MCF 10A (cell line): ENCODE measurements at regions not wholly inside any gene's neighbourhood (a gene's known extent, or its start where the extent isn't known, plus 50 kb on each side); places are given as distances from the start of the nearest gene placed in this dataset.

Experiments
- BruUV-seq: library from RNA; stranded (reverse); fragments of 400-500 nt; replicated peaks from 2 replicates; lab custom pipeline; 2021; lab: Mats Ljungman, UMichigan
- CTCF ChIA-PET: fragments of 300-600 bp; sonication (Branson Sonifier 250); formaldehyde crosslinking; extraction: SDS; loops from one replicate; lab custom pipeline; 2021; ENCODE audit warnings: antibody characterized with exemption, inconsistent platforms; lab: Yijun Ruan, JAX
- POLR2A ChIA-PET: fragments of 300-600, 350-650 bp; sonication (Branson Sonifier 250); formaldehyde crosslinking; extraction: SDS; loops from one replicate; lab custom pipeline; 2020; ENCODE audit warnings: antibody characterized with exemption, inconsistent platforms; lab: Yijun Ruan, JAX
- DNase-seq: peaks from one replicate; pipeline ENCODE4 v3.0.0-alpha.2; 2018; ENCODE audit not compliant: unreplicated experiment
- H3K27ac Mint-ChIP-seq: one replicate; pipeline ENCODE4 v1.8.0; 2022; ENCODE audit warnings: mild to moderate bottlenecking, low read depth, mixed read lengths; ENCODE audit not compliant: unreplicated experiment
- H3K27me3 Mint-ChIP-seq: one replicate; pipeline ENCODE4 v1.8.0; 2022; ENCODE audit warnings: mixed read lengths; ENCODE audit not compliant: insufficient read depth, unreplicated experiment
- H3K36me3 Mint-ChIP-seq: one replicate; pipeline ENCODE4 v1.8.0; 2022; ENCODE audit warnings: mild to moderate bottlenecking, moderate library complexity, mixed read lengths; ENCODE audit not compliant: insufficient read depth, unreplicated experiment
- H3K4me1 Mint-ChIP-seq: one replicate; pipeline ENCODE4 v1.8.0; 2022; ENCODE audit warnings: mixed read lengths; ENCODE audit not compliant: insufficient read depth, unreplicated experiment
- H3K4me3 Mint-ChIP-seq: one replicate; pipeline ENCODE4 v1.8.0; 2022; ENCODE audit warnings: mild to moderate bottlenecking, moderate library complexity, mixed read lengths; ENCODE audit not compliant: unreplicated experiment
- H3K9me3 Mint-ChIP-seq: one replicate; pipeline ENCODE4 v1.8.0; 2022; ENCODE audit warnings: mixed read lengths; ENCODE audit not compliant: unreplicated experiment
- intact Hi-C: fragments of 100-400 bp; cut with micrococcal nuclease; formaldehyde crosslinking; loops from 2 replicates; pipeline ENCODE4 v1.14.1; 2022
- TF ChIP-seq, protein P1 (sequence below): fragments of 200-600 bp; IDR thresholded peaks from one replicate; pipeline ENCODE4 v1.8.0; 2022; ENCODE audit warnings: antibody characterized with exemption, mild to moderate bottlenecking; ENCODE audit not compliant: unreplicated experiment

DNA sequence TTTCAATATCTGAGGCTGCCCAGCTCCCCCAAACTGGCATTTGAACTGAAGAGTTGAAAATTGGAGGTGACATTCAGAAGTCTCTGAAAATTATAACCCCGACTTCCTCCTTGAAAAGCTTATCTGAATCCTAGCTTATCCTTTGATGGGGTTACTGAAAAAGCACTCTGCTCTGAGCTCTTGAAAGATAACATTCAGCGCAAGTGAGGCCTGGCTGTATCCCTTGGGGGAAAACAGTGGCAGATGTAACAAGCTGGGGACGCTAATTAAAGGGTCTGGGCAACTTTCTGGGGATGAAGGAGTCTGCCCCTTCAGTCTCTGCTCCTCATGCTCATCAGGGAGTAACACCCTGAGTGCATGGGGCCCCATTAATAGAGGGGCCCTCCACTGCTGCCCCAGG, 402.0 kb upstream of the CADM1 start:
- no peaks in the 10 kb centered on the region for H3K27me3 Mint-ChIP-seq
- TF ChIP-seq, protein P1, sequence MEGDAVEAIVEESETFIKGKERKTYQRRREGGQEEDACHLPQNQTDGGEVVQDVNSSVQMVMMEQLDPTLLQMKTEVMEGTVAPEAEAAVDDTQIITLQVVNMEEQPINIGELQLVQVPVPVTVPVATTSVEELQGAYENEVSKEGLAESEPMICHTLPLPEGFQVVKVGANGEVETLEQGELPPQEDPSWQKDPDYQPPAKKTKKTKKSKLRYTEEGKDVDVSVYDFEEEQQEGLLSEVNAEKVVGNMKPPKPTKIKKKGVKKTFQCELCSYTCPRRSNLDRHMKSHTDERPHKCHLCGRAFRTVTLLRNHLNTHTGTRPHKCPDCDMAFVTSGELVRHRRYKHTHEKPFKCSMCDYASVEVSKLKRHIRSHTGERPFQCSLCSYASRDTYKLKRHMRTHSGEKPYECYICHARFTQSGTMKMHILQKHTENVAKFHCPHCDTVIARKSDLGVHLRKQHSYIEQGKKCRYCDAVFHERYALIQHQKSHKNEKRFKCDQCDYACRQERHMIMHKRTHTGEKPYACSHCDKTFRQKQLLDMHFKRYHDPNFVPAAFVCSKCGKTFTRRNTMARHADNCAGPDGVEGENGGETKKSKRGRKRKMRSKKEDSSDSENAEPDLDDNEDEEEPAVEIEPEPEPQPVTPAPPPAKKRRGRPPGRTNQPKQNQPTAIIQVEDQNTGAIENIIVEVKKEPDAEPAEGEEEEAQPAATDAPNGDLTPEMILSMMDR, result no peak
- POLR2A ChIA-PET, result no interaction called here
- CTCF ChIA-PET, result no interaction called here
- H3K27ac Mint-ChIP-seq, result no peak overlapping the region
- H3K4me1 Mint-ChIP-seq, result no peaks in the 10 kb centered on the region
- peaks cover 34% of the 10 kb centered on the region for H3K9me3 Mint-ChIP-seq
- no peak overlapping the region for H3K4me3 Mint-ChIP-seq
- no peaks in the 10 kb centered on the region for H3K36me3 Mint-ChIP-seq
- no TSS peak for BruUV-seq
- DNase-seq, result no peak
- intact Hi-C loops, result no loop called here

- Mint-ChIP-seq H3K9me3 (peaks cover 29% of the 10 kb centered on the region), H3K4me1 (no peaks in the 10 kb centered on the region), H3K4me3 (no peak overlapping the region), H3K36me3 (no peaks in the 10 kb centered on the region), H3K27me3 (no peaks in the 10 kb centered on the region), H3K27ac (no peak overlapping the region)
- ChIA-PET CTCF (no interaction called here), POLR2A (no interaction called here)
- DNase-seq, result no peak
- no TSS peak for BruUV-seq
- intact Hi-C loops, result no loop called here
- TF ChIP-seq, protein P1, result no peak
Observed at GRCh38 chr11:115905341-115906000, 401.3 kb upstream of the CADM1 start.

DNA sequence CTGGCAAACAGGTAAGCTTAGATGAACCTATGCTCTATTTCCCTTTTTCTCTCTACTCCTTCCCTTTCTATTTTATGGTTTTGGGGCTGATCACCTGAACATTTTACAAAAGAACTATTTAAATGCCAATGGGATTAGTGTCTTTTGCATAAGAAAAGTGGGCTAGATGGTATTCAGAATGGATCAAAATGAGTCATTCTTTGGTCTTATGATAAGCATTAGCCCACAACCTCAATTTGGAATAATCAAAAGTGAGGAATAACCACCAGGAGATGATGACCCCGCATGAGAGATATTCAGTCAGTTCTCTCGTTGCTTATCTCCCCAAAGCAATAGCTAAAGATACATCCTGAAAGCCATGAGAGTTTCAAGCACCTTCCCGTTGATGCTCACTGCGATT, 399.0 kb upstream of the CADM1 start:
- intact Hi-C loops, result no loop called here
- Mint-ChIP-seq H3K27me3 (no peaks in the 10 kb centered on the region), H3K4me3 (no peak overlapping the region), H3K27ac (no peak overlapping the region), H3K9me3 (peaks cover 38% of the 10 kb centered on the region), H3K4me1 (no peaks in the 10 kb centered on the region), H3K36me3 (no peaks in the 10 kb centered on the region)
- TF ChIP-seq, protein P1, result no peak
- no TSS peak for BruUV-seq
- ChIA-PET CTCF (interaction anchor here (0.5 kb wide), 1 partner anchor 607 kb away, joined by 3 read pairs; no protein-coding TSS in a partner anchor), POLR2A (no interaction called here)
- DNase-seq, result no peak

- ChIA-PET CTCF (no interaction called here), POLR2A (no interaction called here)
- H3K36me3 Mint-ChIP-seq, result peaks cover 6% of the 10 kb centered on the region
- intact Hi-C loops, result no loop called here
- peaks cover 38% of the 10 kb centered on the region for H3K9me3 Mint-ChIP-seq
- TF ChIP-seq, protein P1, result no peak
- no peak for DNase-seq
- BruUV-seq, result no TSS peak
- no peaks in the 10 kb centered on the region for H3K4me1 Mint-ChIP-seq
- no peak overlapping the region for H3K4me3 Mint-ChIP-seq
- H3K27me3 Mint-ChIP-seq, result no peaks in the 10 kb centered on the region
- no peak overlapping the region for H3K27ac Mint-ChIP-seq
Observed at GRCh38 chr11:115901069-115901468, 396.9 kb upstream of the CADM1 start.
